Fibroblast of upper back skin (primary cell): ENCODE measurements at regions not wholly inside any gene's neighbourhood (a gene's known extent, or its start where the extent isn't known, plus 50 kb on each side); places are given as distances from the start of the nearest gene placed in this dataset.
"Not testable (repeated sequence)": the region's sequence is repeated elsewhere in the genome, so short reads cannot be mapped to it uniquely, and the experiment has no call there.

Experiments
- DNase-seq: peaks from one replicate; pipeline ENCODE4 v3.0.0-alpha.2; 2013

DNA sequence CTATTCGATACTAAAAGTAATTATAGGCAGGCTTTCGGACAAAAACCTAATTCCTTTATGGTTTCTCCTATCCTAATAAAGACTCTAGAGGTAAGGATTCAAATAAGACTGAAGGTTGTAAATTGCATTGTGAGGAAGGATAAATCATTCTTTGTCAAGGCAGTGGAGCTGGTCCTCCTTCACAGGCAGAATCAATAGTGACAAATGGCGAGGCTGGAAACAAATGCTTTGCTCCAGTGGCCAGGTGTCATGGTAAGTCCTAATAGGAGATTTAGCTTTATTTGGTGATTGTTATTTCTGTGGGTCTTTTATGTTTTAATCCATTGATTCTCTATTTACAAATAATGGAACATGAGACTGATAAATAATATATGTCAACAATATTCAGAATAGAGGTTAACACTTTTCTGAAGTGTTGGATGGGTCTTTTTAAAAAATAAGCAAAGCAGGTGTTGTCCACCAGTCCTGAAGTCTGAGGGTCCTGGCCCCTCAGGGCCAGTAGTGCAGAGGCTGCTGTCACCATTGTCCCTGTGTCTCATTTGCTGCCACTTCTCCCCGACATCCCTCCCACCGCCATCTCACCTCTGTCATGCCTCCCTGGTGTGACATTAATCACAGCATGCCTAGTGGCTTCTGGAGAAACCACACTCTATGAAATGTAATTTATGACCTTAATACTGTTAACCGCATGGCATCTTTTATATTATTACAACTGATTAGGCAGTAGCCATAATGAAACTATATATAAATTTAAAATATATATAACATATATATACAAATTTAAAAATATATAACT, 120.9 kb upstream of the MAGI3 start:
- DNase-seq: no peak

DNA sequence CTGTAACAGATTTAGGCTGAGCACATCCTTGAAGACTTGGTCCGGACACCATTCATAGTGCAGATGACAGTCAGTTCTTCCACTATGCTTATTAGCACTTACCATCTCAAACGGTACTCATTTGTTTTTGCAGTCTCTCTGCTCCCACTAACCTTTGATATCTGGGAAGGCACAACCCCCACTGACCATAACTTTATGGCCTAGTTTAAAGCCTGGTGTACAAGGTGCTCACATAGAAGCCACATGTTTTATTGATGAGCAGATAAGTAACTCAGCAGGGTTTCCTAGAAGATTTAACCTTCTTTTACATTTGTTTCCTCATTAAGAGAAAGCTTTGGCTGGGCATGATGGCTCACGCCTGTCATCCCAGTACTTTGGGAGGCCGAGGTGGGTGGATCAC, 119.3 kb upstream of the MAGI3 start:
- no peak for DNase-seq

DNA sequence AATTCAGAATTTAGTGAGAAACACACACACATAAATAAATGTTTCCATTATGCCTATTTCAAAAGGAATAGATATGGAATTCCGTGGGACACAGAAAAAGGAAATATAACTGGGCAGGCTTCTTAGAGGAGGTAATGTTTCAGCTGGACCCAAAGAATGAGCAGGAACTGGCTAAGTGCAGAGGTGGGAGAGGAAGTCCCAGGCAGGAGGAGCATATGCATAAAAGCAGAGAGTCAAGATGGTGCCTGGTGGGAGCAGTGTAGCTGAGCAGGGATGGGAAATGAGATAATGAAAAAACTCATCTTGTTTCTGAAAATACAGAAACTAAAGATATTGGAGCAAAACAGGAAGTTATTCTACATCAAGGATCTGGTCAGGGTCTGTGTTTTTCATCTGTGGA, 115.2 kb upstream of the MAGI3 start:
- DNase-seq: no peak

DNA sequence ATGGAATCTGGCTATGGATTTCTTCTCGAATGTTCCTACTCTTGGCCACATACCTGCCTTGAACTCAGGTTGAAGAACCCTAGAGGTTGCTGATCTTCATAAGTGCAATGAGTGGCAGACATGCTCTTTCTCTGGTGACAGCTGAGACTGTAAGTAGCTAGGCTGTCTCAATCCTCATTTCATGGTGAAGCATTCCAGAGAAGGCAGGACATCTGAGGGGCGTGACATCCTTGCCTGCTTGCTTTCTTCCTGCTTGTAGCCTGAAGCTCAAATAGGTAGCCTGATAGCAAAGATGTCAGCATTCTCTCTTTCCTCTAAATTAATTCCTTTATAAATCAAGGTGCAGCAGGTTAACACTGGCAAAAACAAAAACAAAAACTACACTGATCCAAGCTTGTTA, 114.6 kb upstream of the MAGI3 start:
- DNase-seq: no peak

DNA sequence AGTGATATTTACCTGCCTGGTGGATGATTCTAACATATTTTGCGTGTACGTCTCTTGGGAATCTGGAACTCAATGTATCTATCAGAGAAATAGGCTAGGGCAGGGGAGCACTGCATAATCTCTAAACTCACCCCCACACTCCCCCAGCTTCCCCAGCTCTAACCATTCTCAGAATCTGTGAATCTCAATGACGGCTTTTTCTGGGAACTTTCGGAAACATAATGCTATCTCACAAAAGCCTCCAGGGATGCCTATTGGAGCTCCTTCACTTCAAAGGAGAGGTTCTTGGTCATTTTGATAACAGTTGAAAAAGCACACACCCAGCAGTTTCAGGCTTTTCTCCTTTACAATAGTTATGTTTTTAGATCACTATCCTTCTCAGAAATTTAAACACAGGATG, 113.8 kb upstream of the MAGI3 start:
- no peak for DNase-seq

DNA sequence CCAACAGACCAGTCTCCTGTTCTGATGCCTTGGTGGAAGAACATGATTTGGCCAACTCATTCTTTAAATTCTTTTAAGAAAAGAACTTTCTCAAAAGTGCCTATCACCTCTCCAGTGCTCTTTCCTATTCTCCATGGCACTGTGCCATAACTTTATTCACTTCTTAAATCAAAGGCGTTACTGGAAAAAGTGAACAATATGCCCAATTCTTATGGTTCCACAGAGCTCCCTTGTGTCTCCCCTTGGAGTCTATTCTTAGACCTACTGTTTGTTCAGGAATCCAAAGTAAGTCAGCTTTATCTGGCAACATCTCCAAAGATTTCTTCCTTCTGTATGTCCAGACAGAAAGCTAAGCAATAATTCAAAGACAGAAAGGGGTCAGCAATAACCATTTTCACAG, 111.9 kb upstream of the MAGI3 start:
- no peak for DNase-seq

DNA sequence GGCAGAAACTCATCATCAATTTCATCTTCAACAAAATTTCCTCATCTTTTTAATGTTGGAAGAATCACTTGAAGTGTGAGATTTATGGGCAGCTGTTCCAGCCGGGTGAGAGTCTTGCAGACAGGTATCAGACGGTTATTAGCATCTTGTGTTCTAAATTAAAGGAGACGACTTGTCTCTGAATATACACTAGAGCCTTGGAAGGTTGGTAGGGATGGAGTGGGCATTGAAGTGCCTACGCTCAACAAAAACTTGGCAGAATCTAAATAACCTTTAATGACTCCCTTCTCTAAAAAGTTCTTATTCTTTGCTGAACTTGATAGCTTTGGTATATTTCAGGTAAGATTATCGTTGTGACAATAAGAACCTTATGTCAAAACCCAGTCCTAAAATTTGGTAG, 111.5 kb upstream of the MAGI3 start:
- no peak for DNase-seq

DNA sequence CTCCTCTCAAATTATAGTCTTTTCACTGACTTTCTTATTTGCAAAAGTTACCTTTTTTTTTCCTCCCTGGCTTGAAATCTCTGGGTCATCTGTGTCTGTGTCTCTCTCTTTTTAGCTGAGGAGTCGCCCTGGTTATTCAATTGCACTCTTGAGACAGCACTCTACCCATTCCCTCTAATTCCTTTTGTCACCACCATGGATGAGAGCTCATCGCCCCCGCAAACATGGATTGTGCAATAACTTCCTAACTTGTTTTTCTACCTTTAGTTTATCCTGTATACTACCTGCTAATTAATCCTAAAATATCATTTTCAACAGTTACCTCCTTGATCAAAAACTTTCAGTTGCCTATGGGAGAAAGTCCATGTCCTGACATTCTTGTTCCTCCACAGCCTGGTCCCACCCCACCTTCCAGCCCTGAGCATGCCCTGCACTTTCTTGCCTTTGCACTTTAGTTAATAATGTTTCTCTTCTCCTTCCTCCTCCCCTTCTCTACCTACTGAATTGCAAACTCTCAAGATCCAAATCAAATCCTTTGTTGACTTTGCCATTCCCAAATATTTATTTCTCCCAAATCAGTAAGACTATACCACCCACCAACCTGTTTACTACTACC, 110.4 kb upstream of the MAGI3 start:
- DNase-seq: no peak

DNA sequence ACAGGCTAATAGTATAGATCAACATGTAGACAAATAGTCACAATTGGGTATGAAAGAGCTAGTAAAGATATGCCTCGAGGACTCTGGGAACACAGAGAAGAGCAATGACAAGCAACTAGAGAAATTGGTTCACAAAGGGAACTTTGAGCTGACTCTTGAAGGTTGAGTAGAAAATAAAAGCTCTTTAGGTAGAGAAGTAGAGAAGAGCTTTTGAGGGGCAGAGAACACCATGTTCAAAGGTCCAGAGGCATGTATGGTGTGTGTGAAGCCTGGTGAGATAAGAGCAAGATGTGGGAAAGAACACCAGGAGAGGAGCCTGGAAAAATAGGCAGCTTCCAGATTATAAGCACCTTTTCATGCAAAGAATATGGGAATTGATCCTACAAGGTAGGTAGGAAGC, 109.7 kb upstream of the MAGI3 start:
- DNase-seq: no peak

DNA sequence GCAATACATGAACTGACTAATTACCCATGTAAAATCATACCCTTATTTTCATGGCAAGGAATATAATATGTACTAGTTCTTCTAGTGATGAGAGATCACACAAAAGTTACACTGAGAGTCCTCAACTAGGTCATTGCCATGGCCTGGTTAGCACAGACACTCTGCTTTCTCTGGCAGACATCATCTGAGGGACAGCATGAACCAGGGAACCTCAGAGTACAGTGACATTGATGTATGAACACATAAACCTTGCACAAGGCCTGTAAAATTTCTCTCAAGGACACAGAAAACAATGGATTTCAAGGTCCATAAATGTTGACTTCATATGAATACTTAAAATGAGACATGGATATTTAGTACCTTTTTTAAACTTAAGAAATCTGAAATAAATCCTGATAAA, 108.8 kb upstream of the MAGI3 start:
- DNase-seq: no peak

DNA sequence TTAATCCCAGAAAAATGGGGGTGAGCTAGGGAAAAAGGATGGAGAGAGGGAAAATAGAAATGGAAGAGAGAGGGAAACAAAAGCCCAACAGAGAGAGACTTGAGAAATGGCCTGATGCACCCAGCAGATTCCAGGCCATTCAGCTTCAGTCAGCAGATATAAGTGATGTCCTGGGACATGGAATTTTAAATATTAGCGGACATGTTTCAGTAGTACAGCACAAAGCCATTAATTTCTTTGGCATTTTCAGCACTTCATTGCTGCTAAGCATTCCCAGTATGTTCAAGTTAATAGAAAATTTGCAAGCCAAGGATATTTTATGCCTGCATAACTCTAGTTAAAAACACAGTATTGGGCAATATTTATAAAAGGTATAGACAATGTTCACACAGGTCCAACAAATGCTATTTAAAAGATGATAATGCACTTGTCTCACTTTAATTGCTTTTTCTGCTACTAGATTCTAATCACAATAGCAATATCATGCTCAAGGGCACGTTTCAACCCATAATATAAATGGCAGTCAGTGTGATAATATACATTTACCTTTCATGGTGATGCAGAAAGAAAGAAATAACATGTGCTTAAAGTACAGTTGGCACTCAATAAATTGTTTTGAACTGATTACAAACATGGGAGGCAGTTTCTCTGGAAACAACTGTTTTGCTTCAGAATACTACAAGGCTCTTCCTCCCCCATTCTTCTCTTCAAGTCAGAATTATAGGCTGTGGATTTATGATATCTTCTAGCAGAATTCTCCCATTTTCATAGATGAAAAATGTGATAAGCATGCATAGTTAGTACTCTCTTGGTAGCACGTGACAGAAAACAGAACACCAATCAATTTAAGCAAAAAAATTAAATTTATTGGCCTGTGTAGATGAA, 108.1 kb upstream of the MAGI3 start:
- no peak for DNase-seq

DNA sequence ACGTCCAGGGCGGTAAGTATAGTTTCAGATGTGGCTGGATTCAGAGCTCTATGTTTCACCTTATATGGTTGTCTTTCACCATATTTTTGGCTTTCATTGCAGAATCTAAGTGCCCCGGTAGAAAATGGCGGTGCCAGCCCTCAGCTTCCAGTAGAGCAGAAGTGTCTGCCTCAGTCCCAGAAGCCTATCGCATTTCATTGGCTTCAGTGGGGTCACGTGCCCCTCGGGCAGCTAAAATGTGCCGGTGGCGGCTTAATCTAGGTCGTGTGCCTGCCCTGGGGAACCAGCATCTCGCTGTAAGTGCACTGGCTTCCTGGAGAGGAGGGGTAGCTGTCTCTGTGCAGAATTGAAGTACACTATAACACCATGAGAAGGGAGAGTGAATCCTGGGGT, 107.4 kb upstream of the MAGI3 start:
- DNase-seq: no peak

DNA sequence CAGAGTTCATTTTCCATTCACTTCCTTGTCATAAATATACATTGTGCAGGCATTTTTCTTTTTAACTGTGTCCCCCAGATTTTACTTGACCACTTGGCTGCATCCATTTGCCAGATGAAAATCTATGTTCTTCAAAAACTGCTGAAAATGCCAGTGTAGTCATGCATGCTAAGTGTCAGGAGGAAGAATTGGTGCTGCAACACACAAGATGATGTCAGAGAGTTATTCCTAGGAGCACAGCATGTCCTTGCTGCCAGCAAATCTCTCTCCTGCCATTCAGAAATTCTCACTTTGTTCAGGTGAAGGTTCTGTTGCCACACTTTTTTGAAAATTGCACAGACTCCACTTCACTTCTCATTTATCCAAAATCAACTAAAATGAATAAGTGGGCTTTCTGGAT, 106.4 kb upstream of the MAGI3 start:
- DNase-seq: no peak

DNA sequence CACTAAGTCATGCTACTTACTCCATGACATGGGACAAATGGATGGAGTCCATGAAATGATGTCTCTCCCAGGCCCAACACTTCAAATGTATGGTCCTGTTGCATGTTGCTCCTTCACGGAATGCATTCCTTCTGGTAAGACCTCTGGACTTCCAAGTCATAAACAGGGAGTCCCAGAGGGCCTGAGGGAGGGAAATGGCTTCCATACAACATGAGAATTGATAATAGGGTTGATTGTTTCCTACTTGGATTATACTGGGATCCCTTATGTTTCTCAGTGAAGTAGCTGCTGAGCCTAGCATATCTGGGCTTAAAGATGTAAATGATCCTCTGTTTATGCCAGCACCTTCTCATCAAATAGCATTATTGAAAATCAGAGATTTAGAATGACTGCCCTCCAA, 104.2 kb upstream of the MAGI3 start:
- no peak for DNase-seq

DNA sequence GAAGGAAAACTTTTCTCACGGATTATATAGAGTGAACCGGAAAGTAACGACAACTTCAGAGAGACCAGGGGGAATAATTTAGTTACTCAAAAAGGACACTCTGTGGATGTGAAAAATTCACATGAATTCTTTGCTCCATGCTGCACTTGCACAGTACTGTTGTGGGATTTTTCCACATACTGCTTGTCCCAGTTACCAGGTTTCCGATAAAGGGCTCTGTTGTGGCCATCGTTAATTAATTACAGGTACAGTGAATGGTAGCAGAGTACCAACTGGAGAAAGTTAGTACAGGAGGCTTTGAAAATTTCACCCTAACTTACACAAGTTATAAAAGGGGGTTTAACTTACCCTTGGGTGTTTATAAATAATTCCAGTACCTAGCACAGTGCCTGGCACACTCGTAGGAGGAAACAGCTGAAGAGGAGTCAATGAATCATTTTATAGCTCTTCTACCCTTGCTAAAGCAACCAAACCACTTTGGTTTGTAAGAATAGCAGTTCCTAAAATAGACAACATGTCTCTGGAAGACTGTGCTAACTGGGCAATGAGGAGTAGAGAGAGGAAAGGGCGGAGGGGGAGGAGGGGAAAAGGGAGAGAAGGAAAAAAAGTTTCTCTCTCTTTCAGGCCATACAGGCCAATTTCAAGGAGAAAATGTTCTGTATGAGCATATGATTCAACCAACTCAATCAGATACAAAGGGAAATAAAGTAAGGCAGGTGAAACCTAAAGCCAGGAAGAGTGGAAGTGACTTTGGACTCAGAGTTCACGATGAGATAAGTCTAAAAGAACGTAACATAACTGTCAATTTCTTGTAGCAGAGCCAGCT, 98.3 kb upstream of the MAGI3 start:
- DNase-seq: no peak

DNA sequence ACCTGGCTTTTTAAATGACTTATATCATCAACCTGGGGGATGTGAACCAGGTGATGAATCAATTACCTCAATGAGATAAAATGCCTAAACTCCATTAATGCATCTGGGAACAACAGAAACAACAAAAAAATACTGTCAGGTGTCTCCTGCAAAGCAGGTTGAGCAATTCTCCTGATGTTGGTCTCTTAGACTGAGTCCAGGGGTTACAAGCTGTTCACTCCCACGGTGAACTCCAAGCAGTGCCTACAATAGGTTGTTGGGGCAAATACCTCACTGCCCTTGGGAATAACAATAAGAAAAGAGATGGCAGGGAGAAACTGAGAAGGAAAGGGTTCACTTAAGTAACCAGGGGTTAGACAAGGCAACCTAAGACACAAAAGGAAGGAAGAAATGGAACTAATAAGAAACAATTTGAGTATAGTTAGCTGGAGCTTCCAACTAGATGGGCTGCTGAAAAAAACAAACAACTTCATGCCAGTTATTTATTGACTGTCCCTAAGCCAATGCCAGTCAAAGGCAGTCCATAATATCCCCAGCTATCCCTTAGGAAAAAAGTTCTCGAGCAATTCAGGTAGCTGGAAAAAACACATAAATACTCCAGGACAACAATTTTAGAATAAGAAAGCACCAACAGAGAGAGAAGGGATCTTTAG, 97.6 kb upstream of the MAGI3 start:
- no peak for DNase-seq

DNA sequence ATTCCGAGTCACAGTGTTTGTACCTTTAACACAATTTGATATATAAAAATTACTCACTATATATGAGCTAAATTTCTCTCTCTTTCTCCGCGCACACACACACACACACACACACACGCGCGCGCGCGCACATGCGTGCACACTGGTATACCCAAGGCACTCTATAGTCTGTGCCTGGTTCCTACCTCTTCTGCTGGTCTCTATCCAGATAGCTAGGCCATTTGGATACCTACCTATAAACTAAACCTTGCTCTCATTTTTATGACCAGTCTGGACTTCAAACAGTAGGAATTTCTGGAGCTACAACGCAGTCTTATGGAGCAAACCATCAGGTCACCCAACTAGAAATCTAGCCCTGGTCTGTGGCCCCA, 97.1 kb upstream of the MAGI3 start:
- no peak for DNase-seq

DNA sequence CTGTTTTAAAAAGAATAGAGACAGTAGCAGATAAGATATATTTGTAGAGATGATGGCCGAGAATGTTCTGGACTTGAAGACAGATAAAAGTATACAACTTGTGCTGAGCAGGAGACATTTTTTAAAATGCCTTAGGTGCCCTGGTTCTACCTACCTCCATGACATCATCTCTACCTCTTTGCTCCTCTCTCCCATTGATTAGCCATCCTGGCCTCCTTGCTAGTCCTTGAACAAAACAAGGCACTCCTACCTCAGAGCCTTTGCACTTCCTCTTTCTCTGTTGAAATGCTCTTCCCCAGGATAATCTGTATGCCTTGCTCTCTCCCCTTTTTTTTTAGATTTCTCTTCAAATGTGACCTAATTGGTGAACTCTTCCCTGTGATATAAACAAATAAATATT, 92.6 kb upstream of the MAGI3 start:
- DNase-seq: no peak

DNA sequence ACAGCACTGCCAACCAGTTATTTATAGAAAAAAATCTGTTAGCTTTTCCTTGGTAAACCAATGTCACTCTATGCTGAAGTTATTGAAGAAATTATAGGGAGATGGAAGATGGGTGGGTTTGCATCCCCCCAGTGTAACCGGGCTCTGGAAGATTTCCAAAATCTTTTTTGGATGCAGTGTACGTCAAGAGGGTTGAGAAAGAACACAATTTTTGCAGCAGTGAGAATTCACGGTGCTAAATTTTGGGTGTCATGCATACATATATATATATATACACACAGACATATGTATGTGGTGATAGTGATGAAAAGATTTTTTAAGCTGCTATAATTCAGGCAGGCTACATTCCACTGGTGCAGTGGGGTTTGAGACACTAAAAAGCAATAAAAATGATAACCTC, 91.4 kb upstream of the MAGI3 start:
- DNase-seq: no peak

DNA sequence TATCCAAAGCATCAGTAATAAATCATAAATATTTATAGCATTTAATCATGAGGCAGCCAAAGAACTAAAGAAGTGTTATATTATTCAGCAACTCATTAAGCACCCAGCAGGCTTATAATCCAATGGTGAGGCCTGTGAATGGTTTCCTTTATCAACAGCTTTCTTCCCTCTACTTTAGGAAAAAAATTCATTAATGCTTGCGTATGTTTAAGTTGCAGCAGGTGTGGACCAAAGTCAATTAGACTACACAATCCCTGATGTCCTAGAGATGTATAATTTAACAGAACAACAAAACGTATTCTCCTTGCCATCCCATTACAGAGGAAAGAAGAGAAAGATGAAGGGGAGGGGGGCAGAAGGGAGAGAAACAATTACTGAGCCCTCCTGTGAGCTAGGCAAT, 87.7 kb upstream of the MAGI3 start:
- no peak for DNase-seq

DNA sequence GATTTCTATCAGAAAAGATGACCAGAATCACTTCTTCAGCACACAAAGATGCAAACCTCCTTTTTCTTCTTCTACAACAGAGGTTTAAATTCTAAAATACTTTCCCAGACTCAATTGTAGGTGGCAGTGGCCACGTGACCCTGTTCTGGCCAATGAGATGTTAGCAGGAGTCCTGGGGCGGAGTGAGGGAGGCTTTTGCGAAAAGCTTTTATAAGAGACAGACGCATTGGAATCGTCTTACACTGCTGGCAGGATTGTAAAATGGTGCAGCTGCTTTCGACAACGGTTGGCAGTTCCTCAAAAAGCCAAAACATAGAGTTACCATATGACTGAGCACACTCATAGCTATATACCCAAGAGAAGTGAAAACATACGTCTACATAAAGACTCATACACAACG, 87.0 kb upstream of the MAGI3 start:
- DNase-seq: no peak

DNA sequence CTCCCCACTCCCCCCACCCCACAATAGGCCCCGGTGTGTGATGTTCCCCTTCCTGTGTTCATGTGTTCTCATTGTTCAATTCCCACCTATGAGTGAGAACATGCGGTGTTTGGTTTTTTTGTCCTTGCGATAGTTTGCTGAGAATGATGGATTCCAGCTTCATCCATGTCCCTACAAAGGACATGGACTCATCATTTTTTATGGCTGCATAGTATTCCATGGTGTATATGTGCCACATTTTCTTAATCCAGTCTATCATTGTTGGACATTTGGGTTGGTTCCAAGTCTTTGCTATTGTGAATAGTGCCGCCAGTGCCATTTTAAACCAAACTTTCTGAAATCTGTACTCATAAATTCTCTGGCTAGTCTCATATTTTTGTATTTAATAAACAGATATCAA, 85.3 kb upstream of the MAGI3 start:
- DNase-seq: not testable (repeated sequence)
